Hematopoietic multipotent progenitor cell treated with erythropoietin and hydrocortisone succinate and interleukin-3 and kit ligand, for 15 days (in vitro differentiated cells): ENCODE measurements at regions not wholly inside any gene's neighbourhood (a gene's known extent, or its start where the extent isn't known, plus 50 kb on each side); places are given as distances from the start of the nearest gene placed in this dataset.
"Not testable (repeated sequence)": the region's sequence is repeated elsewhere in the genome, so short reads cannot be mapped to it uniquely, and the experiment has no call there.

Source experiments
- DNase-seq: peaks from one replicate; pipeline ENCODE4 v3.0.0-alpha.2; 2015; ENCODE audit warnings: low spot score

DNA sequence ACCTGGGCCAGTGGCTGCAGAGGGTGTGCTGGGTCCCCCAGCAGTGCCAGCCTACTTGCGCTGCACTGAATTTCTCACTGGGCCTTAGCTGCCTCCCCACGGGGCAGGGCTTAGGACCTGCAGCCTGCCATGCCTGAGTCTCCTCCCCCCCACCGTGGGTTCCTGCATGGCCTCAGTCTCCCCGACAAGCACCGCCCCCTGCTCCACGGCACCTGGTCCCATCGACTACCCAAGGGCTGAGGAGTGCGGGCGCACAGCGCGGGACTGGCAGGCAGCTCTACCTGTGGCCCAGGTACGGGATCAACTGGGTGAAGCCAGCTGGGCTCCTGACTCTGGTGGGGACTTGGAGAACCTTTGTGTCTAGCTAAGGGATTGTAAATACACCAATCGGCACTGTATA lies 1143.6 kb downstream of the OTOL1 start:
- DNase-seq: not testable (repeated sequence)

DNA sequence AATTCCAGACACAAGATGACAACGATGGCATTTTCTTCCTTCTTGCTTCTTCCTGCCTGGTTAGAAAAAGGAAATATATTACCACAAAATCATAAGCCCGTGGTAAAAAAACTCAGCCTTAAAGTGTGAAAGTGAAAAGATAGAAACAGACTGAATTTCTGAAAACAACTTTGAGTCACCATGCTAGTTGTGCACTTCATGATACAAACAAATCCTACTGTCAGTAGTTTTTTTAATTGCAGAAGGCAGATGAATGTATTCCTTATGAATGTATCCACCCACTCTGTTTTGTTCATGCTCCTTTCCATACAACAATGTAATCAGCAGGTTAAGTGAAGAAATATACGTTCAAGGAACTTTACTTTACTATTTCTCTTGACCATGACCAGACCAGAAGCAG lies 1144.7 kb downstream of the OTOL1 start:
- no peak for DNase-seq

DNA sequence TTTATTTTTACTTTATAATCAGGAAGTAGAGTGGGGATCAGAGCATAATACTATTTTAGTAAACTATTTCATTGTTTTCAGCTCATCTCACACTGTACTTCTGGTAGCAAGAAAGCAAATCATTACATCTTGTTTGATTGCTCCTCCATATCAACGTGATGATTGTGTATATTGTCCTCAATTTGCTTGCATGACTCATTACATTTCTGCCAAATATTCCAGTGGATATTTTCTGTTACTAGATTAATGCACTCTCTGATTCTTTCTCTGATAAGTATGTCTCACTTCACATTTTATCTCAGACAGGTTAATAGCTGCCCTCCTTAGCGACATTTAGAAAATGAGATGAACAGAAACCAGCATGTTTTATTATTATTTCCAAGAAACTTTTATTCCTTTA lies 1145.3 kb downstream of the OTOL1 start:
- no peak for DNase-seq

GRCh38 chr3:162643245-162643644 lies 1146.6 kb downstream of the OTOL1 start:
- DNase-seq: no peak

DNA sequence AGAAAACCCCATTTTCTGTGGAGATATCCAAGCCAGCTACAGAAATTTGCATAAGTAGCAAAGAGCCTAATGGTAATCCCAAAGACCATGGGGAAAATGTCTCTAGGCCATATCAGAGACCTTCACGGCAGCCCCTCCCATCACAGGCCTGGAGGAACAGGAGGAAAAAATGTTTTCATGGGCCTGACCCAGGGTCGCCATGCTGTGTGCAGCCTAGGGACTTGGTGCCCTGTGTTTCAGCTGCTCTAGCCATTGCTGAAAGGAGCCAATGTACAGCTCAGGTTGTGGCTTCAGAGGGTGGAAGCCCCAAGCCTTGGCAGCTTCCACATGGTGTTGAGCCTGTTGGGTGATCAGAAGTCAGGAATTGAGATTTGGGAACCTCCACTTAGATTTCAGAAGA lies 1150.7 kb downstream of the OTOL1 start:
- DNase-seq: no peak

DNA sequence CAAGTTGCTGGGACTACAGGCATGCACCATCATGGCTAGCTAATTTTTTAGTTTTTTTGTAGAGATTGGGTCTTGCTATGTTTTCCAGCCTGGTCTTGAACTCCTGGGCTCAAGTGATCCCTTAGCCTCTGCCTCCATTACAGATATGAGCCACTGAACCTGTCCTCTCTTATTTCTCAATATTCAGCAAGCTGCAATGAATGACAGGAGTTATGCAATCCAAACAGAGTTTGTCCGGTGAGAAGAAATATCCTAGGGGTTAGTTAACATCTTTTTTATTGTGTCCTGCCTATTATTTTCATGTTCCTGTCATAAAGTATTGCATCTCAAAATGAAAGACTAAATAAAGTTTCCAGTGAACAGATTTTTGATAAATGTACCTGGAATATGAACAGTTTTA lies 1161.4 kb downstream of the OTOL1 start:
- no peak for DNase-seq

- no peak for DNase-seq
Measured at GRCh38 chr3:162665684-162666391, 1169.2 kb downstream of the OTOL1 start.

DNA sequence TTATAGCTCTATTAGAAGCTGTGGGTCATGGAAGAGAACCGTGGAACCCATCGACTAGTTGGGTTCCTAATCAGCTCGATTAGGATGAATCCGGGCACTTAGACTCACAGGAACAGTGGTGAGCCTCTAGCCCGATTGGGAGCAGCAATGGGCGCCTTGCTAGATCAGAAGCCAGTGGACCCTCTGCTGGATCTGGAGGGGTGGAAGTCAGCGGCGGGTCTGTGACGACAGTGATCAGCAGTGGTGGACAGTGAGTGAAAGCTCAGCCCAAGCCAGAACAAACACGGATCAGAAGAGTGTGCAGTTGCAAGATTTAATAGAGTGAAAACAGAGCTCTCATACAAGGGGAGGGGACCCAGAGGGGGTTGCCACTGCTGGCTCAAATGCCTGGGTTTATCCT lies 1170.2 kb downstream of the OTOL1 start:
- no peak for DNase-seq

DNA sequence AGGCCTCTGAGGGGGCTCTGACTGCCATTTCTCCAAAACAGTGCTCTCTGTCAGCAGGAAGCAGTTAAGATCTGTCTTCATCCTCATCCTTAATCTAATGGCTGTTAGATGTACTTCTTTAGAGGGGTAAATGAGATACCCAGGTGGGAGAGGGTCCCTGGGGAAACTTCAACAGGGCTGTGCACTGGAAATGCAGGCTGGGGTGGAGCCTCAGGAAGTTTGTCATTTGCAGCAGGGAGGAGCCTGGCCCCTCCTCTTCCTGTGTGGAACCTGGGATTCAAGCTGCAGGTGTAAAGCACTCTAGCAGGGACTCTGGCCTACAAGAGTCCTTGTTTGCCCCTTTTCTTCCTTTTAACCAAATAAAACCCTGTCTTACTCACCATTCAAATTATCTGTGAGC lies 1173.6 kb downstream of the OTOL1 start:
- no peak for DNase-seq

GRCh38 chr3:162677475-162677874 lies 1180.9 kb downstream of the OTOL1 start:
- DNase-seq: no peak

GRCh38 chr3:162678941-162679340 lies 1182.3 kb downstream of the OTOL1 start:
- no peak for DNase-seq

DNA sequence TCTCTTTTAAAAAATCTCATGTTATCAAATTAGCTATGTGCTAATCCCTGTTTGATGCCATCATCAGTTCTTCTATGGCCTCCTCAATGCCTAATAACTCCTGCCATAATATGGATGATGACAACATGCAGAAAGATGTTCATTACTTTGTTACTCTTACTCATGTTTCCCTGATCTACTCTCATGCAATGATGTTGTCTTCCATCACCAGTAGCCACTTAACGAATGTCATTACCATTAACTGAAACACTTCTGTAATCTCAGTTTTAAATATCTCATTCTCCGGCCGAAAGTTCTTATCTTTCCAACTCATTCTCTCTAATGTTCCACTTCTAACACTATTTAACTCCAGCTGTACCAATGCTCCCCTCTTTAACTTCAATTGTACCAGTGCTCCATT lies 1187.7 kb downstream of the OTOL1 start:
- no peak for DNase-seq

DNA sequence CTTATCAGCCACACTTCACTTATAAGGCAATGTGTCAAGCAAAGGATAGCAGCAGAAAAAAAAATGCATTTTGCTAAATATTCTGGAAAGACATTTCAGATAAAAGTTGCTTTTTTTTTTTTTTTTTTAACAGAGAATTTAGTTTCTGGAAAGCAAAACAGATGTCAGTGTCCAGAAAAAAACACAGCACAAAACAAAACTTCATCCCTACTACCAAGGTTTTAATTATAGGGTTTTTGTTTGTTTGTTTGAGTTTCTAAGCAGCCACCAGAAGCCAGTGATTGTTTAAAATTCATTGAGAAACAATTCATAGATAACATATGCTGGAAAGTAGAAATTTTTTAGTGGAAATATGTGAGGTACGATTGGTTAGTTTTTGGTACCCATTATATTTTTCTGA lies 1202.7 kb downstream of the OTOL1 start:
- DNase-seq: no peak

DNA sequence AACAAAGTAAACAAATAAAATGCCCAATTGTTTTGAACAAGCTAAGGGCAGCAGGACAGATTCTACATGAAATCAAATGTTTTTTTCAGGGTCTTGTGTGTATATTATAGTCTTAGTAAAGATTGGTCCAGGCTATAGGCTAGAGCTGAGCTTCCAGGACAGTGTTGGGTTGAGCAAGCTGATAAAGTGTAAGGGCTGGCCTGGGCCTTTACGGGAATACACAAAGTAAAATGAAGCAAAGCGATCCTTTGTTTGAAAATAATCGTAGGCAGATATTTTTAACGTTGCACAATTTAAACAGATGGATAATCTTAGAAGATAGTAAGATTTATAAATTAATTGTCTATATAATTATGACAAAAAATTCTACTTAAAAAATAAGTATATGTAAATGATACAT lies 1204.6 kb downstream of the OTOL1 start:
- DNase-seq: no peak

DNA sequence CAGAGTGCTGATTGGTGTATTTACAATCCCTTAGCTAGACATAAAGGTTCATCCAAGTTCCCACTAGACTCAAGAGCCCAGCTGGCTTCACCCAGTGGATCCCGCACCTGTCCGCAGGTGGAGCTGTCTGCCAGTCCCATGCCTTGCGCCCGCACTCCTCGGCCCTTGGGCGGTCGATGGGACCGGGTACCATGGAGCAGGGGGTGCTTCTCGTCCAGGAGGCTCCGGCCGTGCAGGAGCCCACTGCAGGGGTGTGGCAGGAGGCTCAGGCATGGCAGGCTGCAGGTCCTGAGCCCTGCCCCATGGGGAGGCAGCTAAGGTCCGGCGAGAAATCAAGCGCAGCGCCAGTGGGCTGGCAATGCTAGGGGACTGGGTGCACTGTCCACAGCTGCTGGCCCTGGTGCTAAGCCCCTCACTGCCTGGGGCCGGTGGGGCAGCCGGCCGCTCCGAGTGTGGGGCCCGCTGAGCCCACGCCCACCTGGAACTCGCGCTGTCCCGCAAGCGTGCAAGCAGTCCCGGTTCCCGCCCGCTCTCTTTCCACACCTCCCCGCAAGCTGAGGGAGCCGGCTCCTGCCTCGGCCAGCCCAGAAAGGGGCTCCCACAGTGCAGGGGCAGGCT lies 1206.3 kb downstream of the OTOL1 start:
- no peak for DNase-seq

DNA sequence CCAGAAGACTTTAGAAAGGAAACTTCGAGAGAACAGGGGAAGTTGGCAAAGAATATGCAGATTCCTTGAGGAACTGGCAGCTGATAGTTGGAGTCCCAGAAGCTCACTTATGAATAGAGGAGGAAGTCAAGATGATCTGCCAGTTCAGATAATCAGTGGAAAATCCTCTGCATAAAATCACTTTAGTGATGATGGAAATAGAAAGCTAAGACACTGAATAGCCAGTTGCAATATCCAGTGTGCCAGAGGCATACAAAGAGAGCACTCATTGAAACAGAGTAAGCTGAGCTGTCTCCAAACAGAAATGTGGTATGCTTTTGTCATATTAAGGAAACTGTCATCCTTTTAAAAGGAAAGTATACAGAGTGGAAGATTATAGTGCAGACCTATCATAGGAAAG lies 1207.6 kb downstream of the OTOL1 start:
- no peak for DNase-seq

DNA sequence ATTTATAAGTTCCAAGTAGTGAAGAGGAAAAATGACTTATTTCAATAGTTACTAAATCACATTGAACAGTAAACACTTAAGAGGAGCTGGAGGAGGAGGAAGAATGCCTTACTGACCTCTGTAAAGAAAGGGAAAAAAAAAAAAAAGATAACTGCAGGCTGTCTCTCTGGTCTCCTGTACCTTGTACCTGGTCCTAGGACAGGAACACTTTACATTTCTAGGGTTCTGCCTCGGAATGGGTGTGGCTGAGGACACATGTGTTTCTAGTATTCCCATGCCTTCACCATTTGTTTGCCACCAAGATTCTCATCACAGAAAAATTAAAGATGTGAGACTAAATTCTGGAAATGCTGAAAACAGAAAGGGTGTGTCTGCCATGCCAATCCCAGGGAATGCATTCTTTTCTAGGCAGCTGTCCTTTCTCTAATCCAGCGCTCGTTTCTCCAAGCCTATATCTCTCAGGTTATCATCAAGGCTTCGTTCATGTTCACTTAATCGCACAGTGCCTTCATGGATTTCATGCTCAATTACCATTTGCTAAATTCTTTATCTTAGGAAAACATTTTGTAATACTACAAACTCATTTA lies 1208.3 kb downstream of the OTOL1 start:
- DNase-seq: no peak

DNA sequence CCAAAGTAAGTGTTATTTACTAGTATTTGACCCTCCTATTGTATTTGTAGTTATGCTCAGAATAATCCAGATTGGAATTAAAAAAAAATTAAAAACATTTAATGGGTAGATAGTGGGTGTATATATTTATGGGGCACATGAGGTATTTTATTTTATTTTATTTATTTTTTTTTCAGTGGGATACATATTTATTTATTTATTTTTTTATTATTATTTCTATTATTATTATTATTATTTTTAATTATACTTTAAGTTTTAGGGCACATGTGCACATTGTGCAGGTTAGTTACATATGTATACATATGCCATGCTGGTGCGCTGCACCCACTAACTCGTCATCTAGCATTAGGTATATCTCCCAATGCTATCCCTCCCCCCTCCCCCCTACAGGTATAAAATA lies 1211.8 kb downstream of the OTOL1 start:
- not testable (repeated sequence) for DNase-seq

DNA sequence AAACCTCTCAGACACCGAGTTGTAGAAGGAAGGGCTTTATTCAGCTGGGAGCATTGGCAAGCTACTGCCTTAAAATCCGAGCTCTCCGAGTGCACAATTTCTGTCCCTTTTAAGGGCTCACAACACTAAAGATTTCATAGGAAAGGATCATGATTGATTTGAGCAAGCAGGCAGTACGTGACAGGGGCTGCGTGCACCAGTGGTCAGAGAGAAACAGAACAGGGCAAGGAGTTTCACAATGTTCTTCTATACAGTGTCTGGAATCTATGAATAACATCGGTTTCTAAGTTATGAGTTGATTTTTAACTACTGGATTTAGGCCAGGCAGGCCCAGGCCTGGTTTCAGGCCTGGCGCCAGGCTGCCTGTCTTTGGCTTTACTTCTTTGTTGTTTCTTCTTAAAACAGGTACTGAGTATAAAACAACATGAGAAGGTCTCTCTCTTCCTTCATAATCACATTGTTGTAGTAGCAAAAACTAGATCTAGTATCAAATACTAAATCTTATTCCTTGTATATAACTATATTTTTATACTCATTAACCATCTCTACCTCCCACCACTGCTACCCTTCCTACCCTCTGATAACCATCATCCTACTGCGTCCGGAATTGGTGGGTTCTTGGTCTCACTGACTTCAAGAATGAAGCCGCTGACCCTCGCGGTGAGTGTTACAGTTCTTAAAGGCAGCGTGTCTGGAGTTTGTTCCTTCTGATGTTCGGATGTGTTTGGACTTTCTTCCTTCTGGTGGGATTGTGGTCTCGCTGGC lies 1212.5 kb downstream of the OTOL1 start:
- not testable (repeated sequence) for DNase-seq

- DNase-seq: no peak
Measured at GRCh38 chr3:162710332-162711112, 1213.9 kb downstream of the OTOL1 start.

DNA sequence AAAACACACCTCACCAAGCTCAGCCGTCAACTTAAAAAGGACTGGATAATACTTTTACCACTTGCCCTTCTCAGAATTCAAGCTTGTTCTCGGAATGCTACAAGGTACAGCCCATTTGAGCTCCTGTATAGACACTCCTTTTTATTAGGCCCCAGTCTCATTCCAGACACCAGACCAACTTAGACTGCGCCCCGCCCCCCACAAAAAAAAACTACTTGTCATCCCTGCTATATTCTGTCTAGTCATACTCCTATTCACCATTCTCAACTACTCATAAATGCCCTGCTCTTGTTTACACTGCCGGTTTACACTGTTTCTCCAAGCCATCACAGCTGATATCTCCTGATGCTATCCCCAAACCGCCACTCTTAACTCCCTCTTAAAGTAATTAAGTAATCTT lies 1220.5 kb downstream of the OTOL1 start:
- DNase-seq: not testable (repeated sequence)

DNA sequence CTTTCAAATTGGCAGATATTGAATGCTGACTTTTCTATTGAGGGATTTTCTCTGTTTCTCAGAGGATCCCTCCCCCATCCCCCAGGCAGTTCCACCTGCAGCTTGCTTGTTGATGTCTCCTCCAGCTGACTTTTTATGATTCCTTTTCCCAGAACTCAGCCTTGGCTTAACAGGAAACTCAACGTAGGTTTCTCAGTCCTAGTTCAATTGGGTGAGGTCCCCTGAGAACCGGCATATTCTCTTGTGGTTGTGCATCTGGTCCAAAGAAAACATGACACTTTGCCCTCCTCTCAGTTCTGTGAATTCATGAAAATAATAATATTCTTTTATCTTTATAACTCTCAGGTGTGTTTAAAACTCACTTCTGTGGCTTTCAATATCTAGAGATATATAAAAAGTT lies 1222.1 kb downstream of the OTOL1 start:
- no peak for DNase-seq
